ENCODE measurements at regions not wholly inside any gene's neighbourhood (a gene's known extent, or its start where the extent isn't known, plus 50 kb on each side); places are given as distances from the start of the nearest gene placed in this dataset.

DNA sequence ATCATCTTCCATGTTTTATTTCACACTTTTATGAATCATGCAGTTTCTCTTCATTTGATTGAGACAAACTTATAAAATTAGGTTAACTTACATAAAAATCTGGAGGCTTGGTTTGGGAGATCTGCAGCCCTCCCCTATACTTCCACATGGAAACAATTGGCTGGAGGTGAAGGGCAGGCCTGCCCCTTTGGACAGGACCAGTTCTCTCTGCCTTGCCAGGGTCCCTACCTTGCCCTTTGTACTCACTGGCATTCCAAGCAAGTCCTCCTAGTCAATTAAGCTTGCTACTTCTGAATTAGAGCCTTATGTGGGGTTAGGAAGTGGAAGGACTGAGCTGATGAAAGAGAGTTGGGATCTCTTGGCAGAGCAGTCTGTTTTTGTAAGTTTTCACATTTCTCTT lies 257.3 kb downstream of the GAS1 start:
- H3K9me3 ChIP-seq = no peaks in the 10 kb centered on the region
- TF ChIP-seq, protein P1, sequence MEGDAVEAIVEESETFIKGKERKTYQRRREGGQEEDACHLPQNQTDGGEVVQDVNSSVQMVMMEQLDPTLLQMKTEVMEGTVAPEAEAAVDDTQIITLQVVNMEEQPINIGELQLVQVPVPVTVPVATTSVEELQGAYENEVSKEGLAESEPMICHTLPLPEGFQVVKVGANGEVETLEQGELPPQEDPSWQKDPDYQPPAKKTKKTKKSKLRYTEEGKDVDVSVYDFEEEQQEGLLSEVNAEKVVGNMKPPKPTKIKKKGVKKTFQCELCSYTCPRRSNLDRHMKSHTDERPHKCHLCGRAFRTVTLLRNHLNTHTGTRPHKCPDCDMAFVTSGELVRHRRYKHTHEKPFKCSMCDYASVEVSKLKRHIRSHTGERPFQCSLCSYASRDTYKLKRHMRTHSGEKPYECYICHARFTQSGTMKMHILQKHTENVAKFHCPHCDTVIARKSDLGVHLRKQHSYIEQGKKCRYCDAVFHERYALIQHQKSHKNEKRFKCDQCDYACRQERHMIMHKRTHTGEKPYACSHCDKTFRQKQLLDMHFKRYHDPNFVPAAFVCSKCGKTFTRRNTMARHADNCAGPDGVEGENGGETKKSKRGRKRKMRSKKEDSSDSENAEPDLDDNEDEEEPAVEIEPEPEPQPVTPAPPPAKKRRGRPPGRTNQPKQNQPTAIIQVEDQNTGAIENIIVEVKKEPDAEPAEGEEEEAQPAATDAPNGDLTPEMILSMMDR (IDR thresholded peaks at IDR 0.05) = no peak
- no peak for TF ChIP-seq POLR2A (IDR thresholded peaks at IDR 0.05)
- no peaks in the 10 kb centered on the region for H3K27me3 ChIP-seq
- DNase-seq = no peak
- no peaks in the 10 kb centered on the region for H3K4me1 ChIP-seq
- H3K27ac ChIP-seq = no peak overlapping the region
- H3K36me3 ChIP-seq (ENCODE audit: low read depth, missing control alignments) = no peaks in the 10 kb centered on the region
- intact Hi-C loops (cut with DNase I; ENCODE audit: low total_unique reads) = no loop called here
- no peak overlapping the region for H3K4me3 ChIP-seq

DNA sequence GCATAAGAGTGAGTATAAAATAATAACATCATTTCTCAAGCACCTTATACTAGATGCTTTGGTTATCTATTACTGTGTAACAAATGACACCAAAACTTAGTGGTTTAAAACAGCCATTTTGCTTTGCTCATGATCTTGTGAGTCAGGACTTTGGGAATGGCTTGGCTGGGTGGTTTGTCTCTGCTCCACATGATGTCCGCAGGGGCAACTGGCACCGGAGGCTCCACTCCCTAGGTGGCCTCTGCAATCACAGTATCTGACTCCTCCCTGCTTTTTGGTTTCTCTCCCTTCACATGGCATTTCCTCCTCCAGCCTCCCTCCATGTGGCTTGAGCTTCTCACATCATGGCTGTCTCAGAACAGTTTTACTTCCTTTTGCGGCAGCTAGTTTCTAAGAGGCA lies 259.5 kb downstream of the GAS1 start:
- no peaks in the 10 kb centered on the region for H3K4me1 ChIP-seq
- no peaks in the 10 kb centered on the region for H3K36me3 ChIP-seq (ENCODE audit: low read depth, missing control alignments)
- 81 to 85% methylated on average over 3 of the region's 3 CpGs for WGBS, 2 donors
- no peaks in the 10 kb centered on the region for H3K9me3 ChIP-seq
- TF ChIP-seq, protein P1 (IDR thresholded peaks at IDR 0.05) = no peak
- TF ChIP-seq POLR2A (IDR thresholded peaks at IDR 0.05) = no peak
- H3K27ac ChIP-seq = no peak overlapping the region
- no peak overlapping the region for H3K4me3 ChIP-seq
- H3K27me3 ChIP-seq = no peaks in the 10 kb centered on the region
- DNase-seq = no peak
- intact Hi-C loops (cut with DNase I; ENCODE audit: low total_unique reads) = no loop called here

DNA sequence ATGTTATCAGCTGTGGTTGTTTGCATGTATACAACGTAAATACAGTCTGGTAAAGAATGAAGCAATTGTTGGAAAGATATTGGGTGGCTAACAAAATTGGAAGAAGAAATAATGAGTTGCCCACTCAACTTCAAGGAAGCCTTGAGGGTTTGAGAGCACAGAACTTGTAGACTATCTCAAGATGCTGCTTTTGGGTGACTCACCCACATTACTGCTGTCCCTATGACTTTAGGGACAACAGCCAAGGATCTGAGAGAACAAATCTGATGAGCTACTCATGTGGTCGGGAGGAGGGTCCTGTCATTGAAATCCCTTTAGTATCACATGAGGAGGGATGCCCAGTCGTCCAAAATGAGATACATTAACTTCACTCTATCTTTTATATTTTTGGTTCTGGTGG lies 261.8 kb downstream of the GAS1 start:
- 79 to 82% methylated on average over 3 of the region's 3 CpGs for WGBS, 2 donors
- H3K27me3 ChIP-seq = no peaks in the 10 kb centered on the region
- DNase-seq = no peak

DNA sequence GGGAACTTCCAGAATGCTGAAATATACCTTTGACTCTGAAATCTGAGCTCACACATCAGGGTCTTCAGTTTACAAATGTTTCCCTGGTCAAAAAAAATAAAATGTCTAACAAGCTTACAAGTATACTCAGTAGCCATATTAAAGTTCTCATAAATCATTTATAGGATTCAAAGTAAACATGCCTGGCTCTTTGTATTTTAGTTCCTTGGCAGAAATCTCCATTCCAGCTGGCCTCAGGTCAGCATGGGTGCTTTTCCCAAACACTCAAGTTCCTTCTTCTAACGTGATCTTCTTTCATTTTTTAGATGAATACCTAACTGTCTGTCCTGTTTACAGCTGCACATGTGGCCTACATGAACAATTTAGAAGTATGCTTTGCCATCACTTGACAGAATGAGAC lies 263.2 kb downstream of the GAS1 start:
- 20 to 33% methylated on average over 1 of the region's 1 CpG for WGBS, 2 donors
- no peaks in the 10 kb centered on the region for H3K9me3 ChIP-seq
- no peaks in the 10 kb centered on the region for H3K27me3 ChIP-seq
- H3K4me1 ChIP-seq = no peaks in the 10 kb centered on the region
- no peaks in the 10 kb centered on the region for H3K36me3 ChIP-seq (ENCODE audit: low read depth, missing control alignments)
- H3K4me3 ChIP-seq = no peak overlapping the region
- H3K27ac ChIP-seq = no peak overlapping the region
- intact Hi-C loops (cut with DNase I; ENCODE audit: low total_unique reads) = no loop called here
- no peak for DNase-seq
- TF ChIP-seq POLR2A (IDR thresholded peaks at IDR 0.05) = no peak
- TF ChIP-seq, protein P1 (IDR thresholded peaks at IDR 0.05) = no peak

More for the DNA sequence above, 261.8 kb downstream of the GAS1 start:
- no peak overlapping the region for H3K4me3 ChIP-seq
- H3K27ac ChIP-seq = no peak overlapping the region
- no peaks in the 10 kb centered on the region for H3K36me3 ChIP-seq (ENCODE audit: low read depth, missing control alignments)
- H3K9me3 ChIP-seq = no peaks in the 10 kb centered on the region
- TF ChIP-seq POLR2A (IDR thresholded peaks at IDR 0.05) = no peak
- TF ChIP-seq, protein P1 (IDR thresholded peaks at IDR 0.05) = no peak
- intact Hi-C loops (cut with DNase I; ENCODE audit: low total_unique reads) = no loop called here
- no peaks in the 10 kb centered on the region for H3K4me1 ChIP-seq

DNA sequence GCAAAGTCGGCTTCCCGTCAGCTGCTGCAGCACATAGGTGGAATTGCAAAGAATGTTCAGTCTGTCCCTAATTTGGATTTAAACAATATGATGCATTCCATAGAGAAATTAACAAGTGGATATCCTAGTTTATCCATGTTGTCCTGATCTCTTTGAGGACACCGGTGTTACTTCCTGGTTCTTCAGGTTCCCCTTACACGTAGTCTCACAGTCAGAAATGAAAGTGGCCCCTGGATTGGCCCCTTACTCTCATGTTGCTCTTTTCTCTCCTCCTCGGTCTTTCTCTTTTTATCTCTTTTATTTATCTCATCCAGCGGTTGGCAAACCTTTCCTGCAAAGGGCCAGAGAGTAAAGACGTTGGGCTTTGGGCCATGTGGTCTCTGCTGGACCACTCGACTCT lies 265.1 kb downstream of the GAS1 start:
- Histone ChIP-seq H3K36me3 (ENCODE audit: low read depth, missing control alignments) (no peaks in the 10 kb centered on the region), H3K4me1 (no peaks in the 10 kb centered on the region)
- no peak for DNase-seq

More for the DNA sequence above, 265.1 kb downstream of the GAS1 start:
- Histone ChIP-seq H3K4me3 (no peak overlapping the region), H3K27ac (no peak overlapping the region), H3K9me3 (no peaks in the 10 kb centered on the region), H3K27me3 (no peaks in the 10 kb centered on the region)
- intact Hi-C loops (cut with DNase I; ENCODE audit: low total_unique reads) = no loop called here
- TF ChIP-seq POLR2A (IDR thresholded peaks at IDR 0.05) = no peak
- TF ChIP-seq, protein P1 (IDR thresholded peaks at IDR 0.05) = no peak
- 85 to 88% methylated on average over 8 of the region's 8 CpGs for WGBS, 2 donors
